CMK (cell line): ENCODE measurements at regions not wholly inside any gene's neighbourhood (a gene's known extent, or its start where the extent isn't known, plus 50 kb on each side); places are given as distances from the start of the nearest gene placed in this dataset.

Experiments used
- DNase-seq: peaks from one replicate; pipeline ENCODE4 v3.0.0-alpha.2; 2010; ENCODE audit warnings: low read depth

- DNase-seq = no peak
Measured at GRCh38 chr13:29654843-29655547, 59.5 kb upstream of the SLC7A1 start.

- no peak for DNase-seq
Measured at GRCh38 chr13:29654384-29654783, 58.9 kb upstream of the SLC7A1 start.

GRCh38 chr13:29648760-29649159, 53.3 kb upstream of the SLC7A1 start:
- no peak for DNase-seq
